Activated naive CD4-positive, alpha-beta T cell treated with Interleukin-2 at 50 U/mL for 16 hours (primary cell): ENCODE measurements at regions not wholly inside any gene's neighbourhood (a gene's known extent, or its start where the extent isn't known, plus 50 kb on each side); places are given as distances from the start of the nearest gene placed in this dataset.

Experiments used
- DNase-seq: peaks from one replicate; pipeline ENCODE4 v3.0.0-alpha.2; 2020

- DNase-seq, result no peak
These were observed 65.8 kb downstream of the SALL1 start for GRCh38 chr16:51085271-51085670.

GRCh38 chr16:51084074-51084928 lies 66.8 kb downstream of the SALL1 start:
- DNase-seq, result no peak

GRCh38 chr16:51072591-51072990 lies 78.5 kb downstream of the SALL1 start:
- DNase-seq, result no peak

- DNase-seq, result no peak
These were observed 79.7 kb downstream of the SALL1 start for GRCh38 chr16:51071326-51071725.

GRCh38 chr16:51067352-51067751 lies 83.7 kb downstream of the SALL1 start:
- DNase-seq, result no peak

- DNase-seq, result no peak
These were observed 89.0 kb downstream of the SALL1 start for GRCh38 chr16:51062039-51062438.

GRCh38 chr16:51061328-51061727 lies 89.7 kb downstream of the SALL1 start:
- no peak for DNase-seq

GRCh38 chr16:51057969-51058337 lies 93.1 kb downstream of the SALL1 start:
- DNase-seq, result no peak

GRCh38 chr16:51057102-51057793 lies 93.8 kb downstream of the SALL1 start:
- no peak for DNase-seq

- DNase-seq, result no peak
These were observed 94.7 kb downstream of the SALL1 start for GRCh38 chr16:51056331-51056730.

GRCh38 chr16:51055434-51055833 lies 95.6 kb downstream of the SALL1 start:
- no peak for DNase-seq

- no peak for DNase-seq
These were observed 97.3 kb downstream of the SALL1 start for GRCh38 chr16:51053775-51054174.

- no peak for DNase-seq
These were observed 99.4 kb downstream of the SALL1 start for GRCh38 chr16:51051671-51052070.

- no peak for DNase-seq
These were observed 100.7 kb downstream of the SALL1 start for GRCh38 chr16:51050377-51050706.

GRCh38 chr16:51049678-51050376 lies 101.2 kb downstream of the SALL1 start:
- DNase-seq, result no peak

GRCh38 chr16:51049276-51049675 lies 101.8 kb downstream of the SALL1 start:
- no peak for DNase-seq

- DNase-seq, result no peak
These were observed 102.5 kb downstream of the SALL1 start for GRCh38 chr16:51048544-51048943.

- DNase-seq, result no peak
These were observed 105.3 kb downstream of the SALL1 start for GRCh38 chr16:51045794-51046193.

- DNase-seq, result no peak
These were observed 105.9 kb downstream of the SALL1 start for GRCh38 chr16:51045186-51045585.

GRCh38 chr16:51041546-51041945 lies 109.5 kb downstream of the SALL1 start:
- no peak for DNase-seq

- no peak for DNase-seq
These were observed 110.4 kb downstream of the SALL1 start for GRCh38 chr16:51040637-51041036.

- no peak for DNase-seq
These were observed 111.3 kb downstream of the SALL1 start for GRCh38 chr16:51039638-51040331.

GRCh38 chr16:51035711-51036110 lies 115.4 kb downstream of the SALL1 start:
- no peak for DNase-seq
